ENCODE measurements at regions not wholly inside any gene's neighbourhood (a gene's known extent, or its start where the extent isn't known, plus 50 kb on each side); places are given as distances from the start of the nearest gene placed in this dataset.

DNA sequence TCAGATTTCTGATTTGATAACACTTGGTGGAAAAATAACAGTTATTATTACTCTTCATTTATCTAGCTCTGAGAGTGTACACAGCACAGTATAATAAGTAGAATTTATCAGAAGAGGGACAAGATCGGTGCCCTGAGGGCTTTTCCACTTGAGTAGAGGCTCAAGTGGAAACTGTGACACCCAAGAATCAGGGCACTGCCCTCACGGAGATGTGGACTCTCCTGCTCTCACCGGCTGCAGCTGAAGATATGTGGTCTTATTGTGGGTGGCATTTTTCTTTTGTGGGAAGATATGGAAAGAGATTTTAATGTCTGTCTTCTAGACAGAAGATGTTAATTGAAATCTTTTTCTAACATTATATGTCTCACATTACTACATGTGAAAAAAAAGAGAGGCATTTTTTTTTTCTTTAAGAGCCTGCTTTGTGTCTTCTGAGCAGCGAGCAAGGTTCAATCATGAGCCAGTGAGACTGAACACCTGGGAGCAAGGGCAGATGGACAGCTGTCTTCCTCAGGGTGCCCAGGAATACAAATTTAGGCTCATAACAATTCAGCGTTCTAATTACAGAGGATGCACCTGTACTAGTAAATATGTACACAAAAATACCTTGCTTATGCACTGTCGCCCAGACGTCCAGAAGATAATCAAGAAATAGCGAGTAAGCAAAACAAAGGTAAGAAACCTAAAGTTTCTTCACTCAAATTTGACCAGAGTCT, 1098.2 kb upstream of the FANCL start (continued):
- TF ChIP-seq, protein P1, sequence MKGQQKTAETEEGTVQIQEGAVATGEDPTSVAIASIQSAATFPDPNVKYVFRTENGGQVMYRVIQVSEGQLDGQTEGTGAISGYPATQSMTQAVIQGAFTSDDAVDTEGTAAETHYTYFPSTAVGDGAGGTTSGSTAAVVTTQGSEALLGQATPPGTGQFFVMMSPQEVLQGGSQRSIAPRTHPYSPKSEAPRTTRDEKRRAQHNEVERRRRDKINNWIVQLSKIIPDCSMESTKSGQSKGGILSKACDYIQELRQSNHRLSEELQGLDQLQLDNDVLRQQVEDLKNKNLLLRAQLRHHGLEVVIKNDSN (IDR thresholded peaks at IDR 0.05; ENCODE audit: borderline replicate concordance, extremely low read length, insufficient read depth, low read depth, low read length): no peak
- TF ChIP-seq LARP7 (IDR thresholded peaks at IDR 0.05): no peak
- TF ChIP-seq HCFC1 (IDR thresholded peaks at IDR 0.05; ENCODE audit: low read length): no peak

DNA sequence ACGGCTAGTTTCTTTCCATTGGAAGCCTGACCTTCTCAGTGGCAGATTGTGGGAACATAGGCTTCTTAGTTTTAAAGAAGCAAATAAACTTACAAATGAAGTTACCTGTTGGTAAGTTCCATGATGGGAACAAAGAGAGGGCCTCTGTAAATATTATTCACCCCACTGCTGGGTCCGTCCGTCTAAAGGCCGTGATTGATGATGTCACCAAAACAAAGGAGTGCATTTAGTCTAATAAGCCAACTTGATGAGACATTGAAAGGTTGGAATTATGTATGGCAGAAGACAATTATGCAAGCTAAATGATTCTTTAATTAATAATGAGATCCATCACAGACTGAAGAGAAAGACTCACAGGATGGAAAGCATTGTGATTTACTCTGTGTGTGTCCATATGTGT, 1091.9 kb upstream of the FANCL start:
- Histone ChIP-seq H3K27me3 (replicated peaks in 1 of 2; ENCODE audit: control insufficient read depth in 2 of 2, insufficient read depth in 2 of 2, low read length in 1 of 2) (no peaks in the 10 kb centered on the region), H3K9me3 (replicated peaks; ENCODE audit: control insufficient read depth, insufficient read depth, low read length) (no peaks in the 10 kb centered on the region), H3K9ac (ENCODE audit: control insufficient read depth, insufficient read depth, low read length) (no peak overlapping the region), H3K4me2 (ENCODE audit: control insufficient read depth, insufficient read depth) (no peak overlapping the region), H2AFZ (ENCODE audit: control insufficient read depth, low read depth, low read length) (no peak overlapping the region), H3K4me1 (ENCODE audit: control insufficient read depth, insufficient read depth, low read length) (no peaks in the 10 kb centered on the region), H3K4me3 (no peak overlapping the region), H3K36me3 (ENCODE audit: control insufficient read depth in 2 of 2, insufficient read depth in 2 of 2, low read length in 1 of 2) (no peaks in the 10 kb centered on the region), H3K79me2 (ENCODE audit: control insufficient read depth, insufficient read depth, low read length) (no peaks in the 10 kb centered on the region), H4K20me1 (ENCODE audit: control insufficient read depth, insufficient read depth) (no peaks in the 10 kb centered on the region), H3K27ac (ENCODE audit: control insufficient read depth, insufficient read depth) (no peak overlapping the region)
- RAD21 ChIA-PET (ENCODE audit: unreplicated experiment): no interaction called here
- DNase-seq (ENCODE audit: low read depth, low spot score) (no peak), FAIRE-seq (no peak), ATAC-seq (no peak)
- TF ChIP-seq, protein P2, sequence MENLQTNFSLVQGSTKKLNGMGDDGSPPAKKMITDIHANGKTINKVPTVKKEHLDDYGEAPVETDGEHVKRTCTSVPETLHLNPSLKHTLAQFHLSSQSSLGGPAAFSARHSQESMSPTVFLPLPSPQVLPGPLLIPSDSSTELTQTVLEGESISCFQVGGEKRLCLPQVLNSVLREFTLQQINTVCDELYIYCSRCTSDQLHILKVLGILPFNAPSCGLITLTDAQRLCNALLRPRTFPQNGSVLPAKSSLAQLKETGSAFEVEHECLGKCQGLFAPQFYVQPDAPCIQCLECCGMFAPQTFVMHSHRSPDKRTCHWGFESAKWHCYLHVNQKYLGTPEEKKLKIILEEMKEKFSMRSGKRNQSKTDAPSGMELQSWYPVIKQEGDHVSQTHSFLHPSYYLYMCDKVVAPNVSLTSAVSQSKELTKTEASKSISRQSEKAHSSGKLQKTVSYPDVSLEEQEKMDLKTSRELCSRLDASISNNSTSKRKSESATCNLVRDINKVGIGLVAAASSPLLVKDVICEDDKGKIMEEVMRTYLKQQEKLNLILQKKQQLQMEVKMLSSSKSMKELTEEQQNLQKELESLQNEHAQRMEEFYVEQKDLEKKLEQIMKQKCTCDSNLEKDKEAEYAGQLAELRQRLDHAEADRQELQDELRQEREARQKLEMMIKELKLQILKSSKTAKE (IDR thresholded peaks at IDR 0.05; ENCODE audit: low read depth, poor library complexity, severe bottlenecking): no peak
- TF ChIP-seq, protein P3, sequence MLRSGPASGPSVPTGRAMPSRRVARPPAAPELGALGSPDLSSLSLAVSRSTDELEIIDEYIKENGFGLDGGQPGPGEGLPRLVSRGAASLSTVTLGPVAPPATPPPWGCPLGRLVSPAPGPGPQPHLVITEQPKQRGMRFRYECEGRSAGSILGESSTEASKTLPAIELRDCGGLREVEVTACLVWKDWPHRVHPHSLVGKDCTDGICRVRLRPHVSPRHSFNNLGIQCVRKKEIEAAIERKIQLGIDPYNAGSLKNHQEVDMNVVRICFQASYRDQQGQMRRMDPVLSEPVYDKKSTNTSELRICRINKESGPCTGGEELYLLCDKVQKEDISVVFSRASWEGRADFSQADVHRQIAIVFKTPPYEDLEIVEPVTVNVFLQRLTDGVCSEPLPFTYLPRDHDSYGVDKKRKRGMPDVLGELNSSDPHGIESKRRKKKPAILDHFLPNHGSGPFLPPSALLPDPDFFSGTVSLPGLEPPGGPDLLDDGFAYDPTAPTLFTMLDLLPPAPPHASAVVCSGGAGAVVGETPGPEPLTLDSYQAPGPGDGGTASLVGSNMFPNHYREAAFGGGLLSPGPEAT (IDR thresholded peaks at IDR 0.05; ENCODE audit: low read depth): no peak
- TF ChIP-seq IKZF1 (conservative IDR thresholded peaks at IDR 0.05): no peak
- TF ChIP-seq, protein P4, sequence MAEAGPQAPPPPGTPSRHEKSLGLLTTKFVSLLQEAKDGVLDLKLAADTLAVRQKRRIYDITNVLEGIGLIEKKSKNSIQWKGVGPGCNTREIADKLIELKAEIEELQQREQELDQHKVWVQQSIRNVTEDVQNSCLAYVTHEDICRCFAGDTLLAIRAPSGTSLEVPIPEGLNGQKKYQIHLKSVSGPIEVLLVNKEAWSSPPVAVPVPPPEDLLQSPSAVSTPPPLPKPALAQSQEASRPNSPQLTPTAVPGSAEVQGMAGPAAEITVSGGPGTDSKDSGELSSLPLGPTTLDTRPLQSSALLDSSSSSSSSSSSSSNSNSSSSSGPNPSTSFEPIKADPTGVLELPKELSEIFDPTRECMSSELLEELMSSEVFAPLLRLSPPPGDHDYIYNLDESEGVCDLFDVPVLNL (IDR thresholded peaks at IDR 0.05; ENCODE audit: low read depth, low read length): no peak
- TF ChIP-seq ZNF207 (IDR thresholded peaks at IDR 0.05; ENCODE audit: borderline replicate concordance): no peak
- no peak for TF ChIP-seq MEF2A (IDR thresholded peaks at IDR 0.05; ENCODE audit: insufficient read depth, low read depth, low read length)
- no peak for TF ChIP-seq NBN (IDR thresholded peaks at IDR 0.05)
- no peak for TF ChIP-seq HDAC6 (IDR thresholded peaks at IDR 0.05; ENCODE audit: unreplicated experiment)
- POLR2A ChIA-PET: no interaction called here
- in situ Hi-C loops (cut with MboI) (no loop called here), intact Hi-C loops (cut with micrococcal nuclease; ENCODE audit: unreplicated experiment) (no loop called here)
- SMC1A ChIA-PET (ENCODE audit: uncharacterized antibody, unreplicated experiment): no interaction called here
- WGBS (ENCODE audit: insufficient coverage, insufficient replicate concordance, low lambda C conversion rate, missing lambda C conversion rate): 60% methylated on average over 4 of the region's 4 CpGs
- CTCF ChIA-PET: no interaction called here
- no TSS peak for BruUV-seq (replicated peaks)

Measured in GM12878 (cell line).